Neural cell (in vitro differentiated cells): ENCODE measurements at regions not wholly inside any gene's neighbourhood (a gene's known extent, or its start where the extent isn't known, plus 50 kb on each side); places are given as distances from the start of the nearest gene placed in this dataset.

Experiments used
- H2AFZ ChIP-seq: fragments of 200-600, 300-800 bp; sonication (generic), shearing (Covaris generic); 2 replicates; pipeline ENCODE4 v1.6.0; 2014; ENCODE audit warnings: low read depth, mild to moderate bottlenecking, antibody characterized with exemption, low read length, moderate library complexity
- H3F3A ChIP-seq: fragments of 200-600 bp; shearing (Covaris generic); 2 replicates; pipeline ENCODE4 v1.6.1; 2016; ENCODE audit warnings: mild to moderate bottlenecking, moderate library complexity, mixed read lengths, antibody characterized with exemption, low read length; ENCODE audit not compliant: insufficient read depth, poor library complexity, severe bottlenecking
- H3K27ac ChIP-seq: fragments of 200-600, 300-800 bp; sonication (generic), shearing (Covaris generic); 2 replicates; pipeline ENCODE4 v1.5.1; 2014; ENCODE audit warnings: mild to moderate bottlenecking, low read length, moderate library complexity
- H3K27me3 ChIP-seq: fragments of 300-800, 200-600 bp; sonication (generic), shearing (Covaris generic); 2 replicates; pipeline ENCODE4 v1.6.0; 2014; ENCODE audit warnings: mild to moderate bottlenecking, low read depth, low read length, moderate library complexity; ENCODE audit not compliant: insufficient read depth
- H3K36me3 ChIP-seq: fragments of 300-800, 200-600 bp; sonication (generic), shearing (Covaris generic); 2 replicates; pipeline ENCODE4 v1.5.1; 2014; ENCODE audit warnings: mild to moderate bottlenecking, antibody characterized with exemption, low read length, moderate library complexity; ENCODE audit not compliant: insufficient read depth
- H3K4me2 ChIP-seq: fragments of 300-800, 200-600 bp; sonication (generic), shearing (Covaris generic); 2 replicates; pipeline ENCODE4 v1.6.0; 2014; ENCODE audit warnings: mild to moderate bottlenecking, low read length
- H3K4me3 ChIP-seq: fragments of 300-800, 200-600 bp; sonication (generic), shearing (Covaris generic); 2 replicates; pipeline ENCODE4 v1.5.1; 2014; ENCODE audit warnings: mild to moderate bottlenecking, low read length, moderate library complexity
- H3K79me2 ChIP-seq: fragments of 200-600 bp; shearing (Covaris generic); replicated peaks from 2 replicates; pipeline ENCODE4 v1.6.0; 2014; ENCODE audit warnings: mild to moderate bottlenecking, low read length, moderate library complexity; ENCODE audit not compliant: insufficient read depth
- H3K9ac ChIP-seq: fragments of 300-800, 200-600 bp; sonication (generic), shearing (Covaris generic); 2 replicates; pipeline ENCODE4 v1.6.1; 2016; ENCODE audit warnings: mild to moderate bottlenecking, low read length, mixed read lengths
- H3K9me2 ChIP-seq: fragments of 200-600 bp; shearing (Covaris generic); 2 replicates; pipeline ENCODE4 v1.6.1; 2016; ENCODE audit warnings: mild to moderate bottlenecking, low read length, mixed read lengths; ENCODE audit not compliant: insufficient read depth
- H3K9me3 ChIP-seq: fragments of 200-600, 300-800 bp; sonication (generic), shearing (Covaris generic); 2 replicates; pipeline ENCODE4 v1.6.1; 2016; ENCODE audit warnings: mild to moderate bottlenecking, mixed run types, low read length, moderate library complexity, mixed read lengths
- H4K20me1 ChIP-seq: fragments of 200-600 bp; shearing (Covaris generic); 2 replicates; pipeline ENCODE4 v1.6.1; 2016; ENCODE audit warnings: mild to moderate bottlenecking, mixed run types; ENCODE audit not compliant: insufficient read depth
- CTCF ChIP-seq: fragments of 450-650 bp; IDR thresholded peaks from 2 replicates; pipeline ENCODE4 v1.5.1; 2014; ENCODE audit warnings: antibody characterized with exemption, mild to moderate bottlenecking, moderate library complexity; ENCODE audit not compliant: poor library complexity, severe bottlenecking
- EP300 ChIP-seq: fragments of 450-650 bp; conservative IDR thresholded peaks from 2 replicates; pipeline ENCODE4 v1.6.1; 2014; ENCODE audit warnings: antibody characterized with exemption, mild to moderate bottlenecking, moderate library complexity; ENCODE audit not compliant: poor library complexity, severe bottlenecking
- EZH2 ChIP-seq: fragments of 200-600, 300-800 bp; shearing (Covaris generic), sonication (generic); IDR thresholded peaks from 2 replicates; pipeline ENCODE4 v1.6.1; 2014; ENCODE audit warnings: antibody characterized with exemption, low read length, borderline replicate concordance, mild to moderate bottlenecking; ENCODE audit not compliant: insufficient read depth, poor library complexity, severe bottlenecking
- MXI1 ChIP-seq: fragments of 450-650 bp; conservative IDR thresholded peaks from 2 replicates; pipeline ENCODE4 v1.6.1; 2014; ENCODE audit warnings: antibody characterized with exemption, mild to moderate bottlenecking; ENCODE audit not compliant: poor library complexity, severe bottlenecking
- POLR2AphosphoS5 ChIP-seq: IDR thresholded peaks from 2 replicates; pipeline ENCODE4 v1.6.1; 2012
- RAD21 ChIP-seq: fragments of 450-650 bp; conservative IDR thresholded peaks from 2 replicates; pipeline ENCODE4 v1.6.1; 2014; ENCODE audit warnings: antibody characterized with exemption, mild to moderate bottlenecking, moderate library complexity
- REST ChIP-seq: IDR thresholded peaks from 2 replicates; pipeline ENCODE4 v1.6.1; 2012; ENCODE audit warnings: borderline replicate concordance
- SMC3 ChIP-seq: fragments of 450-650 bp; conservative IDR thresholded peaks from 2 replicates; pipeline ENCODE4 v1.6.1; 2014; ENCODE audit warnings: antibody characterized with exemption, mild to moderate bottlenecking, moderate library complexity; ENCODE audit not compliant: poor library complexity
- TAF1 ChIP-seq: IDR thresholded peaks from 2 replicates; pipeline ENCODE4 v1.6.1; 2012; ENCODE audit warnings: low read depth

GRCh38 chr18:1294229-1294628 is 389.6 kb downstream of the ADCYAP1 start:
- Histone ChIP-seq H2AFZ (no peak overlapping the region), H3K27me3 (no peaks in the 10 kb centered on the region), H3K4me2 (no peak overlapping the region), H3K9me2 (no peaks in the 10 kb centered on the region), H3K27ac (no peak overlapping the region), H3K9ac (no peak overlapping the region), H3K4me3 (no peak overlapping the region), H3K79me2 (no peaks in the 10 kb centered on the region), H4K20me1 (no peaks in the 10 kb centered on the region), H3F3A (no peaks in the 10 kb centered on the region), H3K9me3 (no peaks in the 10 kb centered on the region), H3K36me3 (no peaks in the 10 kb centered on the region)
- no peak for TF ChIP-seq MXI1
- TF ChIP-seq REST, result no peak
- no peak for TF ChIP-seq EP300
- no peak for TF ChIP-seq POLR2AphosphoS5

GRCh38 chr18:1296237-1296636 is 391.6 kb downstream of the ADCYAP1 start:
- H3F3A ChIP-seq, result no peaks in the 10 kb centered on the region
- H3K79me2 ChIP-seq, result no peaks in the 10 kb centered on the region
- no peaks in the 10 kb centered on the region for H3K27me3 ChIP-seq
- no peak for TF ChIP-seq EP300
- no peak for TF ChIP-seq RAD21
- TF ChIP-seq REST, result no peak
- TF ChIP-seq CTCF, result no peak
- no peak for TF ChIP-seq MXI1
- TF ChIP-seq SMC3, result no peak
- TF ChIP-seq TAF1, result no peak
- TF ChIP-seq POLR2AphosphoS5, result no peak
- no peak for TF ChIP-seq EZH2
- no peak overlapping the region for H2AFZ ChIP-seq
- H3K9ac ChIP-seq, result no peak overlapping the region
- H3K27ac ChIP-seq, result no peak overlapping the region
- H3K4me3 ChIP-seq, result no peak overlapping the region
- no peaks in the 10 kb centered on the region for H4K20me1 ChIP-seq
- no peaks in the 10 kb centered on the region for H3K9me2 ChIP-seq
- H3K4me2 ChIP-seq, result no peak overlapping the region
- no peaks in the 10 kb centered on the region for H3K9me3 ChIP-seq
- no peaks in the 10 kb centered on the region for H3K36me3 ChIP-seq
